ENCODE measurements at regions not wholly inside any gene's neighbourhood (a gene's known extent, or its start where the extent isn't known, plus 50 kb on each side); places are given as distances from the start of the nearest gene placed in this dataset.

DNA sequence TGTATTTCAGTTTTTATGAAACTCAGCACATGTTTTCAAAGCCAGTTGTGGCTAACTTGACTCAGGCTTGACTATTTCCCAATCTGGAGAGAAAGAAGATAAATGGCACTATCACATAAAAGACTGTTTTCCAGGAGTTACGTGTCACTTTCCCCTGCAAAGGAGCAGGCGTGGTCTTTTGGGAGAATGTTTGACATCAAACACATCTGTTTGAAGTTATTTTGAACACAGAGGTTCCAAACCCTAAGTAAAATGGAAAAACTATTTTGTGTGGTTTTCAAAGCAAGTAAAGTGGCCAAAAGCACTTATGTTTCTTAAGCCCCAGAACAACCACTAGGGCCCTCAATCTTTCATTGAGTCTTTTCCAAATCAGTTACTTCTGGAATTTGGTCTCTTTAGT lies 89.7 kb downstream of the FOXF2 start:
- TF ChIP-seq POLR2A (IDR thresholded peaks at IDR 0.05; ENCODE audit: extremely low read depth, insufficient read length), result no peak
- TF ChIP-seq, protein P1, sequence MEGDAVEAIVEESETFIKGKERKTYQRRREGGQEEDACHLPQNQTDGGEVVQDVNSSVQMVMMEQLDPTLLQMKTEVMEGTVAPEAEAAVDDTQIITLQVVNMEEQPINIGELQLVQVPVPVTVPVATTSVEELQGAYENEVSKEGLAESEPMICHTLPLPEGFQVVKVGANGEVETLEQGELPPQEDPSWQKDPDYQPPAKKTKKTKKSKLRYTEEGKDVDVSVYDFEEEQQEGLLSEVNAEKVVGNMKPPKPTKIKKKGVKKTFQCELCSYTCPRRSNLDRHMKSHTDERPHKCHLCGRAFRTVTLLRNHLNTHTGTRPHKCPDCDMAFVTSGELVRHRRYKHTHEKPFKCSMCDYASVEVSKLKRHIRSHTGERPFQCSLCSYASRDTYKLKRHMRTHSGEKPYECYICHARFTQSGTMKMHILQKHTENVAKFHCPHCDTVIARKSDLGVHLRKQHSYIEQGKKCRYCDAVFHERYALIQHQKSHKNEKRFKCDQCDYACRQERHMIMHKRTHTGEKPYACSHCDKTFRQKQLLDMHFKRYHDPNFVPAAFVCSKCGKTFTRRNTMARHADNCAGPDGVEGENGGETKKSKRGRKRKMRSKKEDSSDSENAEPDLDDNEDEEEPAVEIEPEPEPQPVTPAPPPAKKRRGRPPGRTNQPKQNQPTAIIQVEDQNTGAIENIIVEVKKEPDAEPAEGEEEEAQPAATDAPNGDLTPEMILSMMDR (IDR thresholded peaks at IDR 0.05; ENCODE audit: low read depth, low read length), result no peak
- DNase-seq (ENCODE audit: low read depth), result no peak
- no peak overlapping the region for H3K4me3 ChIP-seq (ENCODE audit: low read depth, low read length)

- H3K4me3 ChIP-seq (ENCODE audit: low read depth, low read length), result no peak overlapping the region
- TF ChIP-seq POLR2A (IDR thresholded peaks at IDR 0.05; ENCODE audit: extremely low read depth, insufficient read length) (no peak), MYC (IDR thresholded peaks at IDR 0.05; ENCODE audit: low read depth, low read length) (no peak)
- TF ChIP-seq, protein P2, sequence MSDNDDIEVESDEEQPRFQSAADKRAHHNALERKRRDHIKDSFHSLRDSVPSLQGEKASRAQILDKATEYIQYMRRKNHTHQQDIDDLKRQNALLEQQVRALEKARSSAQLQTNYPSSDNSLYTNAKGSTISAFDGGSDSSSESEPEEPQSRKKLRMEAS (IDR thresholded peaks at IDR 0.05; ENCODE audit: low read depth, low read length), result no peak
- TF ChIP-seq, protein P1 (IDR thresholded peaks at IDR 0.05; ENCODE audit: low read depth, low read length), result no peak
- no peak for DNase-seq (ENCODE audit: low read depth)
These were observed 90.3 kb downstream of the FOXF2 start for GRCh38 chr6:1479601-1480221.

- DNase-seq (ENCODE audit: low read depth), result no peak
- TF ChIP-seq POLR2A (IDR thresholded peaks at IDR 0.05; ENCODE audit: extremely low read depth, insufficient read length), result no peak
- no peak for TF ChIP-seq MYC (IDR thresholded peaks at IDR 0.05; ENCODE audit: low read depth, low read length)
- TF ChIP-seq, protein P2 (IDR thresholded peaks at IDR 0.05; ENCODE audit: low read depth, low read length), result no peak
- TF ChIP-seq, protein P1 (IDR thresholded peaks at IDR 0.05; ENCODE audit: low read depth, low read length), result no peak
- H3K4me3 ChIP-seq (ENCODE audit: low read depth, low read length), result no peak overlapping the region
These were observed 91.9 kb downstream of the FOXF2 start for GRCh38 chr6:1481286-1481685.

DNA sequence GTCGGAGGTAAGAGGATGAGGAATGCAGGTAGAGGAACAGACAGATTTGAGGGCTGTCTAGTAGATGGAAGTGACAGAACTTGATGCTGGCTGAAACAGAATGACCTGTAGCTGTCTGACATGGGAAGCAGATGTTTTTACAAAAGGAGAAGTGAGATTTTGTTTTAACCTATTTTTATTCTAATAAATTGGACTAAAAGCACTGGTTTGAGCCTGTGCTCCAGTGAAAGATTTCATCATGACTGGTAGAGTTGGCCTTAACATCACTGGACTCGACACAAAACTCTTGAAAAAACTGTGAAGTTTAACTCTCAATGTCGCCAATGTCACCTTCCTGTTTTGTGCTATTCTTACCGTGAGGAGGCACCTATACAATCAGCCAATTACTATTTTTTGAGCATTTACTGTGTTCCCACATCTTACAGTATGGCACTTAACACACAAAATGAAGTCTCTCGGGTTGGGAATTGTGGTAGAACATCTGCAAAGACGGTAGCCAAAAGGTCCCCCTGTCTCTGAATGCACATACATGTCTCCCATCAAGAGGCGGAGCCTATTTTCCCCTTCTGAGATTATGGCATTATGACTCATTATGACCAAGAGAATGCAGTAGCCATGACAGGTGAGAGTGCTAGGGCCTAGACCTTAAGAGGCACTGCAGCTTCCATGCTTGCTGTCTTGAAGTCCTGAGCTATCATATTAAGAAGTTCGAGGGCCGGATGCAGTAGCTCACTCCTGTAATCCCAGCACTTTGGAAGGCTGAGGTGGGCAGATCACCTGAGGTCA lies 93.2 kb downstream of the FOXF2 start:
- TF ChIP-seq, protein P2 (IDR thresholded peaks at IDR 0.05; ENCODE audit: low read depth, low read length), result no peak
- TF ChIP-seq MYC (IDR thresholded peaks at IDR 0.05; ENCODE audit: low read depth, low read length) (no peak), POLR2A (IDR thresholded peaks at IDR 0.05; ENCODE audit: extremely low read depth, insufficient read length) (no peak)
- TF ChIP-seq, protein P1 (IDR thresholded peaks at IDR 0.05; ENCODE audit: low read depth, low read length), result no peak
- H3K4me3 ChIP-seq (ENCODE audit: low read depth, low read length), result no peak overlapping the region
- DNase-seq (ENCODE audit: low read depth), result no peak

DNA sequence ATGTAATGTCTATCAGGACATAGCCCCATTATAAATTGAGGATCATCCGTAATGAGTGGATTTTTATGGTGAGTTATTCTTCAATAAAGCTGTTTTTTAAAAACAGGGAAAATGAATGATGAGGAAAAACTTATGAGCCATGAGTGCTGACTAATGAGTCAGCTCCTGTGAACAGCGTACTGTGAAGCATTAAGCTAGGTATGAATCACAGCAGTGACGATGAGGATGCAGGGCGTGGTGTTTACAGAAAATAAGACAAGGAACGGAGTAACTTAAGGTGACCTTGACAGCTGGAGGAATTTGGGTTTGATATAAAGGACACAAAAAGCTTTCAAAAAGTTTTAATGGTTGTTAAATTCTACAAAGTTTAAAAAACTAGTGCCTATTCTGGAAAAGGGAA lies 96.3 kb downstream of the FOXF2 start:
- no peak overlapping the region for H3K4me3 ChIP-seq (ENCODE audit: low read depth, low read length)
- DNase-seq (ENCODE audit: low read depth), result no peak
- TF ChIP-seq MYC (IDR thresholded peaks at IDR 0.05; ENCODE audit: low read depth, low read length), result no peak
- TF ChIP-seq, protein P1 (IDR thresholded peaks at IDR 0.05; ENCODE audit: low read depth, low read length), result no peak
- TF ChIP-seq, protein P2 (IDR thresholded peaks at IDR 0.05; ENCODE audit: low read depth, low read length), result no peak
- TF ChIP-seq POLR2A (IDR thresholded peaks at IDR 0.05; ENCODE audit: extremely low read depth, insufficient read length), result no peak

Data from NB4 (cell line).